ENCODE measurements at regions not wholly inside any gene's neighbourhood (a gene's known extent, or its start where the extent isn't known, plus 50 kb on each side); places are given as distances from the start of the nearest gene placed in this dataset.
"Not testable (repeated sequence)": the region's sequence is repeated elsewhere in the genome, so short reads cannot be mapped to it uniquely, and the experiment has no call there.

GRCh38 chr10:130691776-130692175, 555.6 kb downstream of the GLRX3 start:
- no peak for DNase-seq

GRCh38 chr10:130696870-130697269, 560.7 kb downstream of the GLRX3 start:
- DNase-seq: no peak

- no peak for DNase-seq
Measured at GRCh38 chr10:130707389-130707979, 571.3 kb downstream of the GLRX3 start.

- no peak for DNase-seq
Measured at GRCh38 chr10:130708465-130709070, 572.4 kb downstream of the GLRX3 start.

- DNase-seq: no peak
Measured at GRCh38 chr10:130709415-130709814, 573.2 kb downstream of the GLRX3 start.

- DNase-seq: no peak
Measured at GRCh38 chr10:130711072-130711471, 574.9 kb downstream of the GLRX3 start.

GRCh38 chr10:130713135-130713534, 576.9 kb downstream of the GLRX3 start:
- no peak for DNase-seq

GRCh38 chr10:130713731-130714130, 577.5 kb downstream of the GLRX3 start:
- DNase-seq: no peak

GRCh38 chr10:130714742-130715467, 578.7 kb downstream of the GLRX3 start:
- DNase-seq: no peak

- no peak for DNase-seq
Measured at GRCh38 chr10:130715686-130716670, 579.8 kb downstream of the GLRX3 start.

- no peak for DNase-seq
Measured at GRCh38 chr10:130717083-130717482, 580.9 kb downstream of the GLRX3 start.

GRCh38 chr10:130718744-130719447, 582.7 kb downstream of the GLRX3 start:
- DNase-seq: not testable (repeated sequence)

- DNase-seq: no peak
Measured at GRCh38 chr10:130719448-130719752, 583.2 kb downstream of the GLRX3 start.

- no peak for DNase-seq
Measured at GRCh38 chr10:130720235-130720634, 584.0 kb downstream of the GLRX3 start.

GRCh38 chr10:130721971-130722370, 585.8 kb downstream of the GLRX3 start:
- DNase-seq: no peak

GRCh38 chr10:130723704-130724103, 587.5 kb downstream of the GLRX3 start:
- no peak for DNase-seq

GRCh38 chr10:130725474-130725970, 586.0 kb downstream of the TCERG1L start:
- DNase-seq: no peak

- no peak for DNase-seq
Measured at GRCh38 chr10:130726996-130727725, 584.4 kb downstream of the TCERG1L start.

- DNase-seq: no peak
Measured at GRCh38 chr10:130727766-130728490, 583.6 kb downstream of the TCERG1L start.

- no peak for DNase-seq
Measured at GRCh38 chr10:130728531-130729215, 582.8 kb downstream of the TCERG1L start.

All from DMS 273 treated with DMSO at 0.1 percent for 48 hours (cell line).